Lower leg skin (tissue), 3 donors: ENCODE measurements at regions not wholly inside any gene's neighbourhood (a gene's known extent, or its start where the extent isn't known, plus 50 kb on each side); places are given as distances from the start of the nearest gene placed in this dataset.

Experiments used
- POLR2A ChIP-seq, 2 donors: fragments of 450-650 bp; IDR thresholded peaks; one replicate each; pipeline ENCODE4 v1.6.1; 2016 to 2017; ENCODE audit warnings: antibody characterized with exemption in 2 of 2, mild to moderate bottlenecking in 1 of 2, moderate library complexity in 1 of 2
- TF ChIP-seq, protein P1 (sequence below), 3 donors: fragments of 450-650 bp; IDR thresholded peaks; one replicate each; pipeline ENCODE4 v1.5.1; 2016; ENCODE audit warnings: antibody characterized with exemption in 3 of 3, mild to moderate bottlenecking in 3 of 3, moderate library complexity in 2 of 3

- TF ChIP-seq POLR2A (IDR thresholded peaks at IDR 0.05) = no peak
- TF ChIP-seq, protein P1, sequence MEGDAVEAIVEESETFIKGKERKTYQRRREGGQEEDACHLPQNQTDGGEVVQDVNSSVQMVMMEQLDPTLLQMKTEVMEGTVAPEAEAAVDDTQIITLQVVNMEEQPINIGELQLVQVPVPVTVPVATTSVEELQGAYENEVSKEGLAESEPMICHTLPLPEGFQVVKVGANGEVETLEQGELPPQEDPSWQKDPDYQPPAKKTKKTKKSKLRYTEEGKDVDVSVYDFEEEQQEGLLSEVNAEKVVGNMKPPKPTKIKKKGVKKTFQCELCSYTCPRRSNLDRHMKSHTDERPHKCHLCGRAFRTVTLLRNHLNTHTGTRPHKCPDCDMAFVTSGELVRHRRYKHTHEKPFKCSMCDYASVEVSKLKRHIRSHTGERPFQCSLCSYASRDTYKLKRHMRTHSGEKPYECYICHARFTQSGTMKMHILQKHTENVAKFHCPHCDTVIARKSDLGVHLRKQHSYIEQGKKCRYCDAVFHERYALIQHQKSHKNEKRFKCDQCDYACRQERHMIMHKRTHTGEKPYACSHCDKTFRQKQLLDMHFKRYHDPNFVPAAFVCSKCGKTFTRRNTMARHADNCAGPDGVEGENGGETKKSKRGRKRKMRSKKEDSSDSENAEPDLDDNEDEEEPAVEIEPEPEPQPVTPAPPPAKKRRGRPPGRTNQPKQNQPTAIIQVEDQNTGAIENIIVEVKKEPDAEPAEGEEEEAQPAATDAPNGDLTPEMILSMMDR (IDR thresholded peaks at IDR 0.05) = no peak
These were observed 198.1 kb upstream of the RBPJ start for GRCh38 chr4:26122690-26123089.
